ENCODE measurements at regions not wholly inside any gene's neighbourhood (a gene's known extent, or its start where the extent isn't known, plus 50 kb on each side); places are given as distances from the start of the nearest gene placed in this dataset.

DNA sequence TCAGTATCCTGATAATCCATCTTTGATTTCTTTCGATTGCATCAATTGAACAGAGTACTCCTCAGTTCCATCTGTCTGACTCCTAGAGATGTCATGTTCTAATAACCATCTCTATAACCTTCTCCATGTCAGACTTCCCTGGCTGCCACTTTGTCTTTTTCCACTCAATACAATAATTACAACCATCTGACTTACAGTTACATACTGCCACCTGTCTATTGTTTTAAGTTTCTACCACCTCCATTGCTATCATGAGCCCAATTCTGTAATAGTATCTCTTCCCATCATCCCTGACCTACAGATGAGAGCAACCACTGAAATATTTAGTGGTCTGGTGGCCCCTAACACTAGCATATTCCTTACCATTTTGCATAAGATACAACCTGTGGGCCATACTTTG is 439.2 kb upstream of the FAM47C start:
- Histone ChIP-seq H3K4me3 (ENCODE audit: insufficient read depth, low read length, poor library complexity, severe bottlenecking) (no peak overlapping the region), H3F3A (ENCODE audit: insufficient read depth) (no peaks in the 10 kb centered on the region), H3K27me3 (ENCODE audit: low read length) (no peaks in the 10 kb centered on the region), H3K36me3 (ENCODE audit: low read length) (no peaks in the 10 kb centered on the region), H3K4me2 (ENCODE audit: low read depth, low read length, poor library complexity, severe bottlenecking) (no peak overlapping the region), H3K9me3 (ENCODE audit: insufficient read depth, low read length) (no peaks in the 10 kb centered on the region), H3K9ac (ENCODE audit: low read length) (no peak overlapping the region), H4K20me1 (ENCODE audit: low read depth, low read length) (no peaks in the 10 kb centered on the region), H3K27ac (ENCODE audit: low read depth, low read length) (no peak overlapping the region), H3K79me2 (ENCODE audit: insufficient read depth, low read length) (no peaks in the 10 kb centered on the region), H3K9me2 (replicated peaks; ENCODE audit: insufficient read depth, low read length) (no peaks in the 10 kb centered on the region), H2AFZ (ENCODE audit: low read depth, low read length, severe bottlenecking) (no peak overlapping the region)
- TF ChIP-seq EZH2phosphoT487 (conservative IDR thresholded peaks at IDR 0.05; ENCODE audit: low read length) (no peak), CTCF (IDR thresholded peaks at IDR 0.05; ENCODE audit: insufficient read depth, low read length, poor library complexity, severe bottlenecking) (no peak)

DNA sequence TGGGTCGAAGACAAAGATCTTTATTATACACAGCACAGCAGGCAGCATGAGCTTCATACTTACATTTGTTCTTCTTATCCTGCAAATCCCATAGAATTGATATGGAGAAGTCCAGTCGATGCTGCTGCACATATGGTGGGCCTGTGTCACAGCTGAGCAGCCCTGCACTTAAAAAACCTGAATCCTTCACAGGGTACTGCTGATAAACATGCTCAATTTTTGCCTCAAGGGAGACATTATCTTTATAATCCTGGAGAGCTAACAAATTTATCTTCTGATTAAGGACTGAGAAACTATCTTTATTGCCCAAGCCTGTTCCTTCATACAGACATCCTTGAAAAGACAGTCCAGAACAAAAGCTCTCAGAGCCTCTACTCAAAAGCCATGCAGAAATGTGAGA is 434.4 kb upstream of the FAM47C start:
- no peak overlapping the region for H3K4me2 ChIP-seq (ENCODE audit: low read depth, low read length, poor library complexity, severe bottlenecking)
- no peaks in the 10 kb centered on the region for H3K79me2 ChIP-seq (ENCODE audit: insufficient read depth, low read length)
- H2AFZ ChIP-seq (ENCODE audit: low read depth, low read length, severe bottlenecking) = no peak overlapping the region
- no peaks in the 10 kb centered on the region for H3K36me3 ChIP-seq (ENCODE audit: low read length)
- H3K9me2 ChIP-seq (replicated peaks; ENCODE audit: insufficient read depth, low read length) = no peaks in the 10 kb centered on the region
- TF ChIP-seq CTCF (IDR thresholded peaks at IDR 0.05; ENCODE audit: insufficient read depth, low read length, poor library complexity, severe bottlenecking) = no peak
- no peak for TF ChIP-seq EZH2phosphoT487 (conservative IDR thresholded peaks at IDR 0.05; ENCODE audit: low read length)
- no peaks in the 10 kb centered on the region for H3K9me3 ChIP-seq (ENCODE audit: insufficient read depth, low read length)
- no peak overlapping the region for H3K27ac ChIP-seq (ENCODE audit: low read depth, low read length)
- no peaks in the 10 kb centered on the region for H3K27me3 ChIP-seq (ENCODE audit: low read length)
- H3K4me3 ChIP-seq (ENCODE audit: insufficient read depth, low read length, poor library complexity, severe bottlenecking) = no peak overlapping the region
- H3K9ac ChIP-seq (ENCODE audit: low read length) = no peak overlapping the region
- H4K20me1 ChIP-seq (ENCODE audit: low read depth, low read length) = no peaks in the 10 kb centered on the region
- no peaks in the 10 kb centered on the region for H3F3A ChIP-seq (ENCODE audit: insufficient read depth)

- H2AFZ ChIP-seq (ENCODE audit: low read depth, low read length, severe bottlenecking) = no peak overlapping the region
- no peak for TF ChIP-seq CTCF (IDR thresholded peaks at IDR 0.05; ENCODE audit: insufficient read depth, low read length, poor library complexity, severe bottlenecking)
- TF ChIP-seq EZH2phosphoT487 (conservative IDR thresholded peaks at IDR 0.05; ENCODE audit: low read length) = no peak
- no peaks in the 10 kb centered on the region for H3F3A ChIP-seq (ENCODE audit: insufficient read depth)
- H3K27ac ChIP-seq (ENCODE audit: low read depth, low read length) = no peak overlapping the region
- H3K27me3 ChIP-seq (ENCODE audit: low read length) = no peaks in the 10 kb centered on the region
- H3K79me2 ChIP-seq (ENCODE audit: insufficient read depth, low read length) = no peaks in the 10 kb centered on the region
- no peaks in the 10 kb centered on the region for H3K36me3 ChIP-seq (ENCODE audit: low read length)
- H3K4me2 ChIP-seq (ENCODE audit: low read depth, low read length, poor library complexity, severe bottlenecking) = no peak overlapping the region
- H3K9ac ChIP-seq (ENCODE audit: low read length) = no peak overlapping the region
- no peaks in the 10 kb centered on the region for H3K9me2 ChIP-seq (replicated peaks; ENCODE audit: insufficient read depth, low read length)
- H4K20me1 ChIP-seq (ENCODE audit: low read depth, low read length) = no peaks in the 10 kb centered on the region
- no peaks in the 10 kb centered on the region for H3K9me3 ChIP-seq (ENCODE audit: insufficient read depth, low read length)
- no peak overlapping the region for H3K4me3 ChIP-seq (ENCODE audit: insufficient read depth, low read length, poor library complexity, severe bottlenecking)
Observed at GRCh38 chrX:36575670-36576069, 432.5 kb upstream of the FAM47C start.

- no peaks in the 10 kb centered on the region for H4K20me1 ChIP-seq (ENCODE audit: low read depth, low read length)
- no peak for TF ChIP-seq CTCF (IDR thresholded peaks at IDR 0.05; ENCODE audit: insufficient read depth, low read length, poor library complexity, severe bottlenecking)
- no peak for TF ChIP-seq EZH2phosphoT487 (conservative IDR thresholded peaks at IDR 0.05; ENCODE audit: low read length)
- H2AFZ ChIP-seq (ENCODE audit: low read depth, low read length, severe bottlenecking) = no peak overlapping the region
- no peaks in the 10 kb centered on the region for H3K79me2 ChIP-seq (ENCODE audit: insufficient read depth, low read length)
- no peaks in the 10 kb centered on the region for H3F3A ChIP-seq (ENCODE audit: insufficient read depth)
- no peaks in the 10 kb centered on the region for H3K36me3 ChIP-seq (ENCODE audit: low read length)
- no peak overlapping the region for H3K4me2 ChIP-seq (ENCODE audit: low read depth, low read length, poor library complexity, severe bottlenecking)
- no peak overlapping the region for H3K9ac ChIP-seq (ENCODE audit: low read length)
- no peaks in the 10 kb centered on the region for H3K9me3 ChIP-seq (ENCODE audit: insufficient read depth, low read length)
- no peak overlapping the region for H3K4me3 ChIP-seq (ENCODE audit: insufficient read depth, low read length, poor library complexity, severe bottlenecking)
- H3K27ac ChIP-seq (ENCODE audit: low read depth, low read length) = no peak overlapping the region
- H3K27me3 ChIP-seq (ENCODE audit: low read length) = no peaks in the 10 kb centered on the region
- no peaks in the 10 kb centered on the region for H3K9me2 ChIP-seq (replicated peaks; ENCODE audit: insufficient read depth, low read length)
Observed at GRCh38 chrX:36577006-36577405, 431.2 kb upstream of the FAM47C start.

All from SU-DHL-6 (cell line).